CD14-positive monocyte (primary cell): ENCODE measurements at regions not wholly inside any gene's neighbourhood (a gene's known extent, or its start where the extent isn't known, plus 50 kb on each side); places are given as distances from the start of the nearest gene placed in this dataset.

Source experiments
- DNase-seq, 3 donors: peaks; one replicate each; pipeline ENCODE4 v3.0.0-alpha.2; 2011 to 2022
- H2AFZ ChIP-seq: 2 replicates; pipeline ENCODE4 v1.6.0; 2012; ENCODE audit warnings: mild to moderate bottlenecking, low read depth, low read length, inconsistent platforms; ENCODE audit not compliant: insufficient read depth, poor library complexity, severe bottlenecking
- H3K27ac ChIP-seq, 2 donors: 1 replicate in 1 of 2; 2 replicates in 1 of 2; pipeline ENCODE4 v1.5.1; 2012 to 2013; ENCODE audit warnings: low read length in 2 of 2, control low read depth in 1 of 2, inconsistent platforms in 1 of 2, low read depth in 1 of 2, mild to moderate bottlenecking in 1 of 2
- H3K27me3 ChIP-seq, 2 donors: one replicate each; pipeline versions ENCODE4 v1.6.0 to v1.6.1; 2011 to 2013; ENCODE audit warnings: low read length in 2 of 2; ENCODE audit not compliant: control insufficient read depth in 2 of 2, insufficient read depth in 2 of 2
- H3K36me3 ChIP-seq, 2 donors: replicated peaks in 1 of 2; 1 replicate in 1 of 2; 2 replicates in 1 of 2; pipeline versions ENCODE4 v1.5.1 to v1.6.1; 2012 to 2013; ENCODE audit warnings: low read length in 2 of 2, control low read depth in 1 of 2, inconsistent platforms in 1 of 2, mild to moderate bottlenecking in 1 of 2; ENCODE audit not compliant: insufficient read depth in 2 of 2, control insufficient read depth in 1 of 2
- H3K4me1 ChIP-seq, 2 donors: 1 replicate in 1 of 2; 2 replicates in 1 of 2; pipeline versions ENCODE4 v1.5.1 to v1.6.1; 2012 to 2013; ENCODE audit warnings: low read length in 2 of 2, control low read depth in 1 of 2, inconsistent platforms in 1 of 2, mild to moderate bottlenecking in 1 of 2, moderate library complexity in 1 of 2; ENCODE audit not compliant: insufficient read depth in 2 of 2, control insufficient read depth in 1 of 2
- H3K4me2 ChIP-seq: replicated peaks from 2 replicates; pipeline ENCODE3; 2012; ENCODE audit warnings: low read length, moderate library complexity, mild to moderate bottlenecking; ENCODE audit not compliant: poor library complexity, severe bottlenecking; ENCODE audit errors: extremely low read depth
- H3K4me3 ChIP-seq, 3 experiments: fragments of 200-600 bp in 1 of 3; sonication (generic) in 1 of 3; replicated peaks in 1 of 3; 1 replicate in 2 of 3; 2 replicates in 1 of 3; pipeline ENCODE4 v1.5.1; 2011 to 2013; ENCODE audit warnings: low read length in 3 of 3, mild to moderate bottlenecking in 3 of 3, control low read depth in 2 of 3, low read depth in 2 of 3, inconsistent platforms in 1 of 3, moderate library complexity in 1 of 3
- H3K79me2 ChIP-seq: 2 replicates; pipeline ENCODE4 v1.6.0; 2012; ENCODE audit warnings: mild to moderate bottlenecking, control low read depth, inconsistent platforms, low read length, moderate library complexity; ENCODE audit not compliant: insufficient read depth
- H3K9ac ChIP-seq: 2 replicates; pipeline ENCODE4 v1.6.0; 2017; ENCODE audit warnings: low read length, mild to moderate bottlenecking; ENCODE audit not compliant: insufficient read depth, poor library complexity, severe bottlenecking
- H3K9me3 ChIP-seq, 2 donors: replicated peaks in 1 of 2; 1 replicate in 1 of 2; 2 replicates in 1 of 2; pipeline versions ENCODE4 v1.5.1 to v1.6.1; 2012 to 2013; ENCODE audit warnings: low read length in 2 of 2, control low read depth in 1 of 2; ENCODE audit not compliant: control insufficient read depth in 1 of 2, insufficient read depth in 1 of 2
- H4K20me1 ChIP-seq: 2 replicates; pipeline ENCODE4 v1.6.0; 2012; ENCODE audit warnings: mild to moderate bottlenecking, low read length, control low read depth, moderate library complexity; ENCODE audit not compliant: insufficient read depth
- H3K27ac Mint-ChIP-seq, 7 donors: one replicate each; pipeline ENCODE4 v1.8.0; 2020; ENCODE audit warnings: mild to moderate bottlenecking in 7 of 7, mixed read lengths in 7 of 7, moderate library complexity in 6 of 7, inconsistent platforms in 2 of 7
- H3K27me3 Mint-ChIP-seq, 3 donors: one replicate each; pipeline ENCODE4 v1.8.0; 2021 to 2022; ENCODE audit warnings: low read depth in 3 of 3, mild to moderate bottlenecking in 3 of 3, mixed read lengths in 3 of 3, moderate library complexity in 3 of 3, inconsistent platforms in 1 of 3
- H3K36me3 Mint-ChIP-seq, 2 donors: one replicate each; pipeline ENCODE4 v1.8.0; 2020; ENCODE audit warnings: mixed read lengths in 2 of 2, inconsistent platforms in 1 of 2, mild to moderate bottlenecking in 1 of 2
- H3K4me1 Mint-ChIP-seq: one replicate; pipeline ENCODE4 v1.8.0; 2020; ENCODE audit warnings: mild to moderate bottlenecking, mixed read lengths
- H3K4me3 Mint-ChIP-seq, 2 donors: one replicate each; pipeline ENCODE4 v1.8.0; 2020; ENCODE audit warnings: mild to moderate bottlenecking in 2 of 2, mixed read lengths in 2 of 2, moderate library complexity in 1 of 2
- H3K9me3 Mint-ChIP-seq, 7 donors: one replicate each; pipeline ENCODE4 v1.8.0; 2020 to 2022; ENCODE audit warnings: mixed read lengths in 7 of 7, mild to moderate bottlenecking in 6 of 7, moderate library complexity in 6 of 7, inconsistent platforms in 2 of 7
- WGBS: methylation state at CpG from one replicate; pipeline ENCODE4 v1.1.5; 2013; ENCODE audit warnings: missing lambda C conversion rate; ENCODE audit not compliant: insufficient coverage; 5-methylcytosine and 5-hydroxymethylcytosine counted together
- intact Hi-C, 2 donors: fragments of 100-400 bp; cut with micrococcal nuclease; formaldehyde crosslinking; loops; one replicate each; pipeline versions ENCODE4 v1.15.0 to v1.15.1; 2023
- TF ChIP-seq, protein P1 (sequence below): fragments of 200-600 bp; IDR thresholded peaks from one replicate; pipeline ENCODE4 v1.8.0; 2022; ENCODE audit warnings: antibody characterized with exemption, mild to moderate bottlenecking

DNA sequence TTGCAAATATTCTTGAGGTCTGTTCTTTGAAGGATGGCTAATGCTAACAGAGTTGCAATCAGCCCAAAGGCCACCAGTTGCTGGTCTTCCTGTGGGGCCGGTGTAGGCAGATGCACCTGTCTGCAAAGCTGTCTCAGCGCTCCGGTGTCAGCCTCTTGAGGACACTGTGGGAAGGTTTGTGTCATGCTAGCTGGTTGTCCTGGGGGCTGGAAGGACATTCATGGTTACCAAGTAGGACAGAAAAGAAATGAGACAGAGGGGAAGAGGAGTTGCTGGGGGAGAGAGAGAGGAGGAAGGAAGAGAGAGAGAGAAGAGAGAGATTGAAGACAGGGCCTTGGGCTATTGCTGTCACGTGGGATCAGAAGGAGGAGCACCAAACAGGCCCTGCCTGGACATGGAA, 639.6 kb upstream of the HS6ST1 start:
- no peak overlapping the region for H3K4me3 Mint-ChIP-seq
- no peaks in the 10 kb centered on the region for H3K4me1 Mint-ChIP-seq
- no peaks in the 10 kb centered on the region for H3K36me3 Mint-ChIP-seq
- no peak overlapping the region for H3K9ac ChIP-seq
- peaks cover 4 to 18% of the 10 kb centered on the region in 2 donors for H3K9me3 ChIP-seq
- H3K9me3 Mint-ChIP-seq, result peaks cover 7 to 31% (median 14%) of the 10 kb centered on the region in 7 donors
- no peaks in the 10 kb centered on the region for H3K79me2 ChIP-seq
- peaks cover 0 to 1% (median 0%) of the 10 kb centered on the region in 3 donors for H3K27me3 Mint-ChIP-seq
- H4K20me1 ChIP-seq, result no peaks in the 10 kb centered on the region
- no peak overlapping the region for H2AFZ ChIP-seq
- no peak overlapping the region for H3K27ac Mint-ChIP-seq
- no peak overlapping the region for H3K4me3 ChIP-seq
- H3K4me1 ChIP-seq, result no peaks in the 10 kb centered on the region
- no peaks in the 10 kb centered on the region for H3K27me3 ChIP-seq
- intact Hi-C loops, result no loop called here
- no peak overlapping the region for H3K4me2 ChIP-seq
- DNase-seq, result no peak
- H3K36me3 ChIP-seq, result no peaks in the 10 kb centered on the region
- TF ChIP-seq, protein P1, sequence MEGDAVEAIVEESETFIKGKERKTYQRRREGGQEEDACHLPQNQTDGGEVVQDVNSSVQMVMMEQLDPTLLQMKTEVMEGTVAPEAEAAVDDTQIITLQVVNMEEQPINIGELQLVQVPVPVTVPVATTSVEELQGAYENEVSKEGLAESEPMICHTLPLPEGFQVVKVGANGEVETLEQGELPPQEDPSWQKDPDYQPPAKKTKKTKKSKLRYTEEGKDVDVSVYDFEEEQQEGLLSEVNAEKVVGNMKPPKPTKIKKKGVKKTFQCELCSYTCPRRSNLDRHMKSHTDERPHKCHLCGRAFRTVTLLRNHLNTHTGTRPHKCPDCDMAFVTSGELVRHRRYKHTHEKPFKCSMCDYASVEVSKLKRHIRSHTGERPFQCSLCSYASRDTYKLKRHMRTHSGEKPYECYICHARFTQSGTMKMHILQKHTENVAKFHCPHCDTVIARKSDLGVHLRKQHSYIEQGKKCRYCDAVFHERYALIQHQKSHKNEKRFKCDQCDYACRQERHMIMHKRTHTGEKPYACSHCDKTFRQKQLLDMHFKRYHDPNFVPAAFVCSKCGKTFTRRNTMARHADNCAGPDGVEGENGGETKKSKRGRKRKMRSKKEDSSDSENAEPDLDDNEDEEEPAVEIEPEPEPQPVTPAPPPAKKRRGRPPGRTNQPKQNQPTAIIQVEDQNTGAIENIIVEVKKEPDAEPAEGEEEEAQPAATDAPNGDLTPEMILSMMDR, result no peak
- WGBS, result 94% methylated on average over 4 of the region's 4 CpGs
- H3K27ac ChIP-seq, result no peak overlapping the region

DNA sequence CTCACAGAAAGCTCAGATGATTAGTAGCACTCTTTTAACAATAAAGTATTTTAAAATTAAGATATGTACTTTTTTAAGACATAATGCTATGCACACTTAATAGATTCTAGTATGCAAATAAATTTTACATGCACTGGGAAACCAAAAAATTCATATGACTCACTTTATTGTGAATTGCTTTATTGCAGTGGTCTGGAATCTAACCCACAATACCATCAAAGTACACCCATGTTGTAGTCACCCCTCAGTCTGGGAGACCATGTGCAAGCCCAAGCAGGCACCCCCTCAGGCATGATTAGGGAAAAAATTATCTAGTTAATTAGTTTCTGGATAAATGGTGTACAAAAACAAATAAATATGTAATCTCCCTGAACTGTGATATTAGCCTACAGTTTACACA, 649.0 kb upstream of the HS6ST1 start:
- H3K9me3 ChIP-seq, result no peaks in the 10 kb centered on the region
- no peaks in the 10 kb centered on the region for H3K36me3 ChIP-seq
- Mint-ChIP-seq H3K4me1 (no peaks in the 10 kb centered on the region), H3K27me3 (peaks cover 0 to 3% (median 0%) of the 10 kb centered on the region in 3 donors), H3K36me3 (no peaks in the 10 kb centered on the region), H3K9me3 (peaks cover 0 to 3% (median 2%) of the 10 kb centered on the region in 7 donors), H3K27ac (no peak overlapping the region), H3K4me3 (no peak overlapping the region)
- no peaks in the 10 kb centered on the region for H3K79me2 ChIP-seq
- no peak overlapping the region for H3K4me3 ChIP-seq
- no peak overlapping the region for H3K9ac ChIP-seq
- DNase-seq, result no peak
- no peak overlapping the region for H2AFZ ChIP-seq
- no peak overlapping the region for H3K27ac ChIP-seq
- intact Hi-C loops, result no loop called here
- H3K4me1 ChIP-seq, result no peaks in the 10 kb centered on the region
- no peaks in the 10 kb centered on the region for H3K27me3 ChIP-seq
- TF ChIP-seq, protein P1, result no peak
- H3K4me2 ChIP-seq, result no peak overlapping the region
- no peaks in the 10 kb centered on the region for H4K20me1 ChIP-seq
